HCT116 (cell line): ENCODE measurements at regions not wholly inside any gene's neighbourhood (a gene's known extent, or its start where the extent isn't known, plus 50 kb on each side); places are given as distances from the start of the nearest gene placed in this dataset.

Experiments used
- ATAC-seq: fragments of 200-7000 bp; cut with Tn5 transposase; 2 replicates; pipeline ENCODE4 v1.9.1; 2020; ENCODE audit warnings: mild to moderate bottlenecking, moderate library complexity
- BruUV-seq: library from RNA; stranded (reverse); fragments of 400-500 nt; replicated peaks from 2 replicates; lab custom pipeline; 2021; lab: Mats Ljungman, UMichigan
- CTCF ChIA-PET: fragments of 300-600 bp; sonication (Branson Sonifier 250); formaldehyde crosslinking; loops from one replicate; lab custom pipeline; 2021; ENCODE audit warnings: antibody characterized with exemption; lab: Charles Lee
- POLR2A ChIA-PET: fragments of 300-600, 350-600 bp; sonication (Branson Sonifier 250); formaldehyde crosslinking; loops from one replicate; lab custom pipeline; 2021; ENCODE audit warnings: antibody characterized with exemption; lab: Charles Lee
- RAD21 ChIA-PET, 2 experiments: fragments of 300-600 bp; sonication (Branson Sonifier 250); formaldehyde crosslinking; loops; one replicate each; lab custom pipeline; 2023; ENCODE audit warnings: low total read pairs in 2 of 2; ENCODE audit not compliant: uncharacterized antibody in 2 of 2, unreplicated experiment in 2 of 2, low non-redundant PET in 1 of 2; lab: Charles Lee
- DNase-seq: peaks from one replicate; pipeline ENCODE4 v3.0.0-alpha.2; 2010; ENCODE audit warnings: low read depth, low spot score
- H2AFZ ChIP-seq: fragments of 200-600 bp; shearing (Covaris generic), sonication (generic); 2 replicates; pipeline ENCODE4 v1.6.1; 2017; ENCODE audit warnings: low read depth, mixed run types, mixed read lengths, antibody characterized with exemption, low read length; ENCODE audit not compliant: poor library complexity, severe bottlenecking
- H3K27ac ChIP-seq: 2 replicates; pipeline ENCODE4 v1.5.1; 2012; ENCODE audit warnings: low read depth, low read length
- H3K27me3 ChIP-seq: fragments of 200-600 bp; sonication (generic); 2 replicates; pipeline ENCODE4 v1.6.1; 2016; ENCODE audit warnings: mixed run types, low read length, mixed read lengths; ENCODE audit not compliant: insufficient read depth
- H3K36me3 ChIP-seq, 2 experiments: fragments of 200-500 bp in 1 of 2; fragments of 200-600 bp in 1 of 2; sonication (Bioruptor generic) in 1 of 2; sonication (generic) in 1 of 2; 2 replicates each; pipeline versions ENCODE4 v1.5.1 to v1.6.1; 2014 to 2016; ENCODE audit warnings: low read length in 2 of 2, inconsistent platforms in 1 of 2, mixed read lengths in 1 of 2, mixed run types in 1 of 2; ENCODE audit not compliant: insufficient read depth in 2 of 2, control insufficient read depth in 1 of 2
- H3K4me1 ChIP-seq, 2 experiments: fragments of 200-600 bp in 1 of 2; sonication (generic) in 1 of 2; 2 replicates each; pipeline versions ENCODE4 v1.5.1 to v1.6.1; 2012 to 2017; ENCODE audit warnings: low read length in 2 of 2, inconsistent platforms in 1 of 2, mild to moderate bottlenecking in 1 of 2, mixed read lengths in 1 of 2, mixed run types in 1 of 2, moderate library complexity in 1 of 2; ENCODE audit not compliant: insufficient read depth in 2 of 2, control insufficient read depth in 1 of 2
- H3K4me2 ChIP-seq: fragments of 200-600 bp; sonication (generic); 2 replicates; pipeline ENCODE4 v1.6.1; 2017; ENCODE audit warnings: mixed run types, low read length, mixed read lengths
- H3K4me3 ChIP-seq, 2 experiments: fragments of 200-600 bp in 1 of 2; sonication (generic) in 1 of 2; replicated peaks in 1 of 2; 2 replicates each; pipeline ENCODE4 v1.5.1; 2011 to 2016; ENCODE audit warnings: low read length in 2 of 2, control low read depth in 1 of 2, low read depth in 1 of 2, mild to moderate bottlenecking in 1 of 2, mixed read lengths in 1 of 2, mixed run types in 1 of 2
- H3K79me2 ChIP-seq: fragments of 200-600 bp; sonication (generic); 2 replicates; pipeline ENCODE4 v1.6.1; 2017; ENCODE audit warnings: mild to moderate bottlenecking, mixed run types, low read length, moderate library complexity, mixed read lengths; ENCODE audit not compliant: insufficient read depth
- H3K9ac ChIP-seq: fragments of 200-600 bp; sonication (generic); 2 replicates; pipeline ENCODE4 v1.6.1; 2016; ENCODE audit warnings: low read length, mixed read lengths
- H3K9me2 ChIP-seq: fragments of 200-600 bp; sonication (generic), shearing (Covaris generic); 2 replicates; pipeline ENCODE4 v1.6.1; 2017; ENCODE audit warnings: mixed run types, mild to moderate bottlenecking, moderate library complexity; ENCODE audit not compliant: insufficient read depth
- H3K9me3 ChIP-seq, 2 experiments: fragments of 200-500 bp in 1 of 2; fragments of 200-600 bp in 1 of 2; sonication (Bioruptor generic) in 1 of 2; sonication (generic) in 1 of 2; 2 replicates each; pipeline ENCODE4 v1.6.1; 2014 to 2017; ENCODE audit warnings: low read length in 2 of 2, mixed read lengths in 2 of 2, inconsistent platforms in 1 of 2, low read depth in 1 of 2, mild to moderate bottlenecking in 1 of 2, mixed run types in 1 of 2, moderate library complexity in 1 of 2; ENCODE audit not compliant: control insufficient read depth in 1 of 2, insufficient read depth in 1 of 2
- H4K20me1 ChIP-seq: fragments of 200-600 bp; sonication (generic), shearing (Covaris generic); 2 replicates; pipeline ENCODE4 v1.6.1; 2017; ENCODE audit warnings: mixed run types, mild to moderate bottlenecking, moderate library complexity; ENCODE audit not compliant: insufficient read depth
- ATF3 ChIP-seq: IDR thresholded peaks from 2 replicates; pipeline ENCODE4 v1.6.1; 2012
- CBX3 ChIP-seq: IDR thresholded peaks from 2 replicates; pipeline ENCODE4 v1.6.1; 2012; ENCODE audit warnings: low read depth
- CEBPB ChIP-seq: IDR thresholded peaks from 2 replicates; pipeline ENCODE4 v1.6.1; 2012; ENCODE audit warnings: low read depth
- EGR1 ChIP-seq: IDR thresholded peaks from 2 replicates; pipeline ENCODE4 v1.6.1; 2012; ENCODE audit warnings: low read depth
- EZH2phosphoT487 ChIP-seq: fragments of 200-600 bp; IDR thresholded peaks from 2 replicates; pipeline ENCODE4 v1.6.1; 2018; ENCODE audit warnings: antibody characterized with exemption, borderline replicate concordance
- FOSL1 ChIP-seq: IDR thresholded peaks from 2 replicates; pipeline ENCODE4 v1.6.1; 2012; ENCODE audit warnings: low read depth
- POLR2A ChIP-seq: IDR thresholded peaks from 2 replicates; pipeline ENCODE4 v1.7.0; 2011; ENCODE audit warnings: borderline replicate concordance; ENCODE audit not compliant: insufficient read depth, insufficient read length; ENCODE audit errors: extremely low read depth
- POLR2AphosphoS5 ChIP-seq: IDR thresholded peaks from 2 replicates; pipeline ENCODE4 v1.6.1; 2011; ENCODE audit warnings: mild to moderate bottlenecking, low read depth, low read length, moderate library complexity
- RAD21 ChIP-seq: IDR thresholded peaks from 2 replicates; pipeline ENCODE4 v1.6.1; 2012; ENCODE audit warnings: low read depth, mild to moderate bottlenecking
- SRF ChIP-seq: IDR thresholded peaks from 2 replicates; pipeline ENCODE4 v1.6.1; 2012; ENCODE audit warnings: low read depth
- TCF7L2 ChIP-seq: IDR thresholded peaks from 2 replicates; pipeline ENCODE4 v1.7.0; 2011; ENCODE audit warnings: borderline replicate concordance, inconsistent platforms; ENCODE audit not compliant: insufficient read depth, insufficient read length; ENCODE audit errors: extremely low read depth
- ZFX ChIP-seq: fragments of 450-650 bp; IDR thresholded peaks from 2 replicates; pipeline ENCODE4 v1.6.1; 2017
- intact Hi-C: fragments of 100-400 bp; cut with micrococcal nuclease; formaldehyde crosslinking; loops from 2 replicates; pipeline ENCODE4 v1.10.0; 2022
- TF ChIP-seq, protein P1 (sequence below), 3 experiments: fragments of 200-600 bp in 1 of 3; sonication (generic) in 1 of 3; IDR thresholded peaks in 2 of 3; conservative IDR thresholded peaks in 1 of 3; 2 replicates each; pipeline ENCODE4 v1.5.1; 2012 to 2017; ENCODE audit warnings: low read depth in 2 of 3, low read length in 2 of 3, antibody characterized with exemption in 1 of 3, borderline replicate concordance in 1 of 3, control low read depth in 1 of 3, mild to moderate bottlenecking in 1 of 3, mixed read lengths in 1 of 3, mixed run types in 1 of 3, moderate library complexity in 1 of 3; ENCODE audit not compliant: insufficient read depth in 1 of 3
- TF ChIP-seq, protein P2 (sequence below): IDR thresholded peaks from 2 replicates; pipeline ENCODE4 v1.6.1; 2012

- Histone ChIP-seq H3K4me3 (no peak overlapping the region), H3K9me3 (no peaks in the 10 kb centered on the region; a peak in 1 of 4 replicates), H3K27me3 (no peaks in the 10 kb centered on the region), H3K9ac (no peak overlapping the region), H4K20me1 (no peaks in the 10 kb centered on the region), H3K9me2 (no peaks in the 10 kb centered on the region), H3K36me3 (no peaks in the 10 kb centered on the region; a peak in 1 of 4 replicates), H3K4me2 (no peak overlapping the region)
- no peak for DNase-seq
- intact Hi-C loops = no loop called here
- TF ChIP-seq POLR2AphosphoS5 (no peak), ATF3 (no peak), EZH2phosphoT487 (no peak), FOSL1 (no peak), POLR2A (no peak), CBX3 (no peak)
- TF ChIP-seq, protein P1, sequence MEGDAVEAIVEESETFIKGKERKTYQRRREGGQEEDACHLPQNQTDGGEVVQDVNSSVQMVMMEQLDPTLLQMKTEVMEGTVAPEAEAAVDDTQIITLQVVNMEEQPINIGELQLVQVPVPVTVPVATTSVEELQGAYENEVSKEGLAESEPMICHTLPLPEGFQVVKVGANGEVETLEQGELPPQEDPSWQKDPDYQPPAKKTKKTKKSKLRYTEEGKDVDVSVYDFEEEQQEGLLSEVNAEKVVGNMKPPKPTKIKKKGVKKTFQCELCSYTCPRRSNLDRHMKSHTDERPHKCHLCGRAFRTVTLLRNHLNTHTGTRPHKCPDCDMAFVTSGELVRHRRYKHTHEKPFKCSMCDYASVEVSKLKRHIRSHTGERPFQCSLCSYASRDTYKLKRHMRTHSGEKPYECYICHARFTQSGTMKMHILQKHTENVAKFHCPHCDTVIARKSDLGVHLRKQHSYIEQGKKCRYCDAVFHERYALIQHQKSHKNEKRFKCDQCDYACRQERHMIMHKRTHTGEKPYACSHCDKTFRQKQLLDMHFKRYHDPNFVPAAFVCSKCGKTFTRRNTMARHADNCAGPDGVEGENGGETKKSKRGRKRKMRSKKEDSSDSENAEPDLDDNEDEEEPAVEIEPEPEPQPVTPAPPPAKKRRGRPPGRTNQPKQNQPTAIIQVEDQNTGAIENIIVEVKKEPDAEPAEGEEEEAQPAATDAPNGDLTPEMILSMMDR (IDR thresholded peaks at IDR 0.05 in 2 of 3, conservative IDR thresholded peaks at IDR 0.05 in 1 of 3; ENCODE audit: borderline replicate concordance in 1 of 3, insufficient read depth in 1 of 3, low read depth in 2 of 3, low read length in 2 of 3) = no peak
- TF ChIP-seq, all 23 proteins: peak for 0
- BruUV-seq = no TSS peak
- H2AFZ ChIP-seq = no peak overlapping the region
- H3K79me2 ChIP-seq = no peaks in the 10 kb centered on the region
- no peak overlapping the region for H3K27ac ChIP-seq
- POLR2A ChIA-PET = interaction anchor here (0.6 kb wide), 1 partner anchor 1084 kb away, joined by 3 read pairs; no protein-coding TSS in a partner anchor
- ATAC-seq = no peak
- CTCF ChIA-PET = no interaction called here
- no peaks in the 10 kb centered on the region for H3K4me1 ChIP-seq
- RAD21 ChIA-PET = no interaction called here
Measured at GRCh38 chr1:80258659-80259058, 1252.1 kb upstream of the ADGRL4 start.

- Histone ChIP-seq H3K4me2 (no peak overlapping the region), H3K4me3 (no peak overlapping the region), H3K27ac (no peak overlapping the region), H2AFZ (no peak overlapping the region), H3K4me1 (no peaks in the 10 kb centered on the region), H3K9ac (no peak overlapping the region), H3K27me3 (no peaks in the 10 kb centered on the region), H3K36me3 (no peaks in the 10 kb centered on the region), H4K20me1 (no peaks in the 10 kb centered on the region), H3K9me2 (no peaks in the 10 kb centered on the region), H3K9me3 (no peaks in the 10 kb centered on the region; a peak in 1 of 4 replicates), H3K79me2 (no peaks in the 10 kb centered on the region)
- DNase-seq = no peak
- no peak for ATAC-seq
- no TSS peak for BruUV-seq
- CTCF ChIA-PET = no interaction called here
- RAD21 ChIA-PET = no interaction called here
- intact Hi-C loops = no loop called here
- POLR2A ChIA-PET = no interaction called here
- TF ChIP-seq, protein P1 (IDR thresholded peaks at IDR 0.05 in 2 of 3, conservative IDR thresholded peaks at IDR 0.05 in 1 of 3; ENCODE audit: borderline replicate concordance in 1 of 3, insufficient read depth in 1 of 3, low read depth in 2 of 3, low read length in 2 of 3) = no peak
- TF ChIP-seq EGR1 (no peak), CEBPB (no peak), POLR2AphosphoS5 (no peak), SRF (no peak), TCF7L2 (no peak), POLR2A (no peak), ZFX (no peak), RAD21 (no peak), ATF3 (no peak)
- TF ChIP-seq, protein P2, sequence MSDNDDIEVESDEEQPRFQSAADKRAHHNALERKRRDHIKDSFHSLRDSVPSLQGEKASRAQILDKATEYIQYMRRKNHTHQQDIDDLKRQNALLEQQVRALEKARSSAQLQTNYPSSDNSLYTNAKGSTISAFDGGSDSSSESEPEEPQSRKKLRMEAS = no peak
Measured at GRCh38 chr1:80251591-80251990, 1245.1 kb upstream of the ADGRL4 start.
